Natural killer cell treated with Interleukin-12 subunit alpha and Interleukin-12 subunit beta and Interleukin-15 and Interleukin-18, amount 100 ng/mL, for 72 hours (primary cell): ENCODE measurements at regions not wholly inside any gene's neighbourhood (a gene's known extent, or its start where the extent isn't known, plus 50 kb on each side); places are given as distances from the start of the nearest gene placed in this dataset.
"Not testable (repeated sequence)": the region's sequence is repeated elsewhere in the genome, so short reads cannot be mapped to it uniquely, and the experiment has no call there.

Source experiments
- ATAC-seq, 2 donors: fragments of 150-1000 bp; cut with Tn5 transposase in 1 of 2; sonication (Bioruptor Pico), chemical (Tn5 transposase) in 1 of 2; 2 replicates each; pipeline ENCODE4 v1.10.0; 2021
- DNase-seq: peaks from one replicate; pipeline ENCODE4 v3.0.0; 2022; ENCODE audit warnings: low spot score
- H3K27ac Mint-ChIP-seq, 2 donors: 1 replicate in 1 of 2; 2 replicates in 1 of 2; pipeline ENCODE4 v1.8.0; 2022; ENCODE audit warnings: mixed read lengths in 2 of 2, mild to moderate bottlenecking in 1 of 2, moderate library complexity in 1 of 2
- H3K27me3 Mint-ChIP-seq, 2 donors: 1 replicate in 1 of 2; 2 replicates in 1 of 2; pipeline ENCODE4 v1.8.0; 2022; ENCODE audit warnings: mixed read lengths in 2 of 2
- H3K36me3 Mint-ChIP-seq: one replicate; pipeline ENCODE4 v1.8.0; 2022; ENCODE audit warnings: mixed read lengths
- H3K4me1 Mint-ChIP-seq, 2 donors: 1 replicate in 1 of 2; 2 replicates in 1 of 2; pipeline ENCODE4 v1.8.0; 2022; ENCODE audit warnings: low read depth in 2 of 2, mixed read lengths in 2 of 2, mild to moderate bottlenecking in 1 of 2
- H3K4me3 Mint-ChIP-seq: one replicate; pipeline ENCODE4 v1.8.0; 2022; ENCODE audit warnings: mixed read lengths
- H3K9me3 Mint-ChIP-seq: 2 replicates; pipeline ENCODE4 v1.8.0; 2022; ENCODE audit warnings: mixed read lengths

DNA sequence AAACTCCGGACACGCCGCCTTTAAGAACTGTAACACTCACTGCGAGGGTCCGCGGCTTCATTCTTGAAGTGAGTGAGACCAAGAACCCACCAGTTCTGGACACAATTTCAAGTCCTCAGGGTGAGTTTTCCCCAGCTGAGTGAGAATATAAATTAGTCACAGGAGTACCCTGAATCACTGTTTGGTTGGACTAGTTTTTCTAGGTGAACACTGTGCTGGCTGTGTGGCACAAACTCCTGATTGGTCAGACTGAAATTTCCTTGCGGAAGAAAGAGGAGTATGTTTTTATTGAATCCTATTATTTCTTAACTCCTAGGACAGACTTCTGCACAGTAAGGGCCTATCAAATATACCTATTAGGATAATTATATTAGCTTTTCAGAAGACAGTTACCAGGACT is 288.1 kb upstream of the UBE2E3 start:
- DNase-seq: no peak
- Mint-ChIP-seq H3K27ac (no peak overlapping the region), H3K9me3 (no peaks in the 10 kb centered on the region), H3K4me1 (no peaks in the 10 kb centered on the region), H3K4me3 (no peak overlapping the region), H3K36me3 (no peaks in the 10 kb centered on the region), H3K27me3 (peaks cover 0 to 13% of the 10 kb centered on the region in 2 donors)
- ATAC-seq: no peak

DNA sequence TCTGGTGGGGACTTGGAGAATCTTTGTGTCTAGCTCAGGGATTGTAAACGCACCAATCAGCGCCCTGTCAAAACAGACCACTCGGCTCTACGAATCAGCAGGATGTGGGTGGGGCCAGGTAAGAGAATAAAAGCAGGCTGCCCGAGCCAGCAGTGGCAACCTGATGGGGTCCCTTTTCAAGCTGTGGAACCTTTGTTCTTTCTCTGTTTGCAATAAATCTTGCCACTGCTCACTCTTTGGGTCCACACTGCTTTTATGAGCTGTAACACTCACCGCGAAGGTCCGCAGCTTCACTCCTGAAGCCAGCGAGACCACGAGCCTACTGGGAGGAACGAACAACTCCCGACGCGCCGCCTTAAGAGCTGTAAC is 288.6 kb upstream of the UBE2E3 start:
- DNase-seq, ATAC-seq, H3K9me3 Mint-ChIP-seq, H3K27ac Mint-ChIP-seq, H3K36me3 Mint-ChIP-seq, H3K4me3 Mint-ChIP-seq, H3K4me1 Mint-ChIP-seq: not testable (repeated sequence)
- H3K27me3 Mint-ChIP-seq: peaks cover 0 to 13% of the 10 kb centered on the region in 2 donors

DNA sequence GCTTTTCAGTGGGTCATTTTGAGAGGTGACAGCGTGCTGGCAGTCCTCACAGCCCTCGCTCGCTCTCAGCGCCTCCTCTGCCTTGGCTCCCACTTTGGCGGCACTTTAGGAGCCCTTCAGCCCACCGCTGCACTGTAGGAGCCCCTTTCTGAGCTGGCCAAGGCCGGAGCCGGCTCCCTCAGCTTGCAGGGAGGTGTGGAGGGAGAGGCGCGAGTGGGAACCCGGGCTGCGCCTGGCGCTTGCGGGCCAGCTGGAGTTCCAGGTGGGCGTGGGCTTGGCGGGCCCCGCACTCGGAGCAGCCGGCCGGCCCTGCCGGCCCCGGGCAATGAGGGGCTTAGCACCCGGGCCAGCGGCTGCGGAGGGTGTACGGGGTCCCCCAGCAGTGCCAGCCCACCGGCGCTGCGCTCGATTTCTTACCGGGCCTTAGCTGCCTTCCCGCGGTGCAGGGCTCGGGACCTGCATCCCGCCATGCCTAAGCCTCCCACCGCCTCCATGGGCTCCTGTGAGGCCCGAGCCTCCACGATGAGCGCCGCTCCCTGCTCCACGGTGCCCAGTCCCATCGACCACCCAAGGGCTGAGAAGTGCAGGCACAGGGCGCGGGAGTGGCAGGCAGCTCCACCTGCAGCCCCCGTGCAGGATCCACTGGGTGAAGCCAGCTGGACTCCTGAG is 289.1 kb upstream of the UBE2E3 start:
- H3K27ac Mint-ChIP-seq, H3K4me3 Mint-ChIP-seq, ATAC-seq, H3K36me3 Mint-ChIP-seq, H3K4me1 Mint-ChIP-seq, DNase-seq, H3K9me3 Mint-ChIP-seq: not testable (repeated sequence)
- peaks cover 0 to 13% of the 10 kb centered on the region in 2 donors for H3K27me3 Mint-ChIP-seq

DNA sequence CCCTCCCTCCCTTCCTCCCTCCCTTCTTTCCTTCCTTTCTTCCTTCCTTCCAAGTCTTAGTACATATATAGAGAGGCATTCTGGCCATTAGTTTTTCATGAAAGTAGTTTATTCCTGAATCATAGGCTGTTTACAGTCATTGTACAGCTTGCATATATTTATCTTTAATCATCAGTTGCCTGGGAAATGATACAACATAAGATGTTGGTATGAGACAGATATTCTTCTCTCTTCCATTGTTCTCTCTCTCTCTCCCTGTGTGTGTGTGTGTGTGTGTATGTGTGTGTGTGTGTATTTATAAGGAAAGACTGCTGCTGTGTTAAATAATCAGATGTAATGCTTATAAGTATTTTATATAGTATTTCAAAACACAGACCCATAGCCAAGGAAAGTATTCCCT is 289.8 kb upstream of the UBE2E3 start:
- no peaks in the 10 kb centered on the region for H3K9me3 Mint-ChIP-seq
- H3K36me3 Mint-ChIP-seq: no peaks in the 10 kb centered on the region
- H3K4me3 Mint-ChIP-seq: no peak overlapping the region

DNA sequence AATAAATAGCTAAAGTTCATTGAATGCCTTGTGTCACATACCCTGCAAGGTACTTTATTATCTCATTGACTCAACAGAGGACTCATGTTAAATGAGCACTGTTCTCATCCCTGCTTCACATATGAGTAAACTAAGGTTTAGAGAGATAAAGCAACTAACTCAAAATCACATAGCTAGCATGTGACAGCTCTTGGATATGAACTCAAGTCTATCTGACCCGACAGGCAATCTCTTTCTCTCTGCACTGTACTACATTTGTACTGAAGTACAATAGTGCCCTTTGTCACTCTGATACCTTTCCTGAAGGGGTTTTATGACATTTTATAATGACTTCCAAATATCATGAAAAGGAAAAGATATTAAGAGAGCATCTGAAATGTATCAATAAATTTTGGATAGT is 297.5 kb upstream of the UBE2E3 start:
- no peaks in the 10 kb centered on the region for H3K4me1 Mint-ChIP-seq
- no peak overlapping the region for H3K27ac Mint-ChIP-seq
- DNase-seq (no peak), ATAC-seq (no peak)
- H3K36me3 Mint-ChIP-seq: no peaks in the 10 kb centered on the region
- H3K27me3 Mint-ChIP-seq: peaks cover 5 to 28% of the 10 kb centered on the region in 2 donors
- H3K4me3 Mint-ChIP-seq: no peak overlapping the region
- no peaks in the 10 kb centered on the region for H3K9me3 Mint-ChIP-seq

More for the DNA sequence above, 289.8 kb upstream of the UBE2E3 start:
- ATAC-seq: no peak
- Mint-ChIP-seq H3K27ac (no peak overlapping the region), H3K4me1 (no peaks in the 10 kb centered on the region), H3K27me3 (peaks cover 0 to 13% of the 10 kb centered on the region in 2 donors)
- DNase-seq: no peak

DNA sequence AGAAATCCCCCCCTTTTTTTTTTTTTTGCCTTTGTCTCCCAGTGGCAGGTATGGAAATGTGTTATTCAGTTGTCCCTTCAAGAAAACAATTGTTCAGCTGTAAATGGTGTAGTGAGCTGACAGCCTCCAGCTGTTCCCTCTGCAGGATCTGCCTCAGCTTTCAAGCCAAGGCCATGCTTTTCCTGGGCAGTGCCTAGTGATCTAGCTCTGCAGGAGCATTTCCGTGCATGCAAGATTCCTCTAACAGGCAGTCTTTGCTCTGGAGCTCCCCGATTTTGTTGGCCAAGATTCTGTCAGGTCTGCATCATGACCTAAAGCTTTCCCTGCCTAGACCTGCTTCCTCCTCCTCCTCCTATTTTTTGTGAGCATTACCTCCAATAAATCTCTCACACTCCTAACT is 300.7 kb upstream of the UBE2E3 start:
- Mint-ChIP-seq H3K4me3 (no peak overlapping the region), H3K27me3 (peaks cover 6 to 29% of the 10 kb centered on the region in 2 donors), H3K9me3 (no peaks in the 10 kb centered on the region), H3K27ac (no peak overlapping the region), H3K36me3 (no peaks in the 10 kb centered on the region), H3K4me1 (no peaks in the 10 kb centered on the region)
- ATAC-seq (no peak), DNase-seq (no peak)

DNA sequence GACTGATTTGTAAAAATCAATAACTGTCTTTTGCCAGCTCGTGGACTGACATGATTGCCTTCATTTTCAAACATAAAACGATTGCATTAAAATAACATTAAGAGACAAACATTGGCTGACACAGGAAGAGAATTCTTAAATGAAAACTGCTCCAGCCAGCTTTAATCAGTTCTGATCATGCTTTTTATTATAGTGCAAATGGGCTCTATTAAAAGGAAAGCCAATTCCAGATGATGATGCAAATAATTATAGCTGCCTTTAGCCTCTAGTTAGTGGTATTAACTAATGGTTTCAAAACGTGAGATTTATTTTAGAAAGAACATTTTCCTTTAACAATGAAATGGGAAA is 301.8 kb upstream of the UBE2E3 start:
- Mint-ChIP-seq H3K4me1 (no peaks in the 10 kb centered on the region), H3K27me3 (peaks cover 9 to 37% of the 10 kb centered on the region in 2 donors), H3K9me3 (no peaks in the 10 kb centered on the region), H3K4me3 (no peak overlapping the region), H3K27ac (no peak overlapping the region), H3K36me3 (no peaks in the 10 kb centered on the region)
- ATAC-seq (no peak), DNase-seq (no peak)

DNA sequence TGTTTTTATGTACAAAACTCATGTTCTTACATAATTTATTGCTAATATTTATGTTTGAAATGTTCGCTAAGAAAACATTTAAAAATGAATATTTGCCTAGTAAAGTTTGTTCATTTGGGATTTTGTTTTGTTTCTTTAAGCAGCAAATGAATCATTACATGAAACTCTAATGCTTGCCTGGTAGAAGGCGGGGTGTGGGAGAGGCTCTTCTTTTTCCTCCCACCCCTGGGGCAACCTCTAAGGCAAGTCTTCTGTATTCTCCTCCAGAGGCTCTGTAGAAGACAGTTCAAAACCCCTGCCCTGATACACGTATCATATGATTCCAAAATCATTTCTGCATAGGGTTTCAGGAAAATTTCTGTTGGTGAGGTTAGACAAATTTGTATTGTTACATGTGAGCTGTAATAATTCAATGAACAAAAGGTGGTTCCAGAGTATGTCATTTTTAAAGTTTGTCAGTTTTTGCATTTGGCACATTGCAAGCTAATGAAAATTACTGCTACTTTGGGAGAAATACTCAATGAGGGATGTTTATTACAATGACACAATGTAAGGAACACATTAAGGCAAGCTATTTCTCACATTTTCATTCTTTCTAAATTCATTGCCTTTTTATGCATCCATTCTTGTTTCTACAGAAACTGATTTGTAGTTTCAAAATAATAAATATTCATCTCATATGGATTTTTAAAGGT is 302.3 kb upstream of the UBE2E3 start:
- no peaks in the 10 kb centered on the region for H3K9me3 Mint-ChIP-seq
- DNase-seq: no peak
- no peak overlapping the region for H3K27ac Mint-ChIP-seq
- no peak for ATAC-seq
- no peaks in the 10 kb centered on the region for H3K4me1 Mint-ChIP-seq
- peaks cover 9 to 37% of the 10 kb centered on the region in 2 donors for H3K27me3 Mint-ChIP-seq
- H3K4me3 Mint-ChIP-seq: no peak overlapping the region
- H3K36me3 Mint-ChIP-seq: no peaks in the 10 kb centered on the region

DNA sequence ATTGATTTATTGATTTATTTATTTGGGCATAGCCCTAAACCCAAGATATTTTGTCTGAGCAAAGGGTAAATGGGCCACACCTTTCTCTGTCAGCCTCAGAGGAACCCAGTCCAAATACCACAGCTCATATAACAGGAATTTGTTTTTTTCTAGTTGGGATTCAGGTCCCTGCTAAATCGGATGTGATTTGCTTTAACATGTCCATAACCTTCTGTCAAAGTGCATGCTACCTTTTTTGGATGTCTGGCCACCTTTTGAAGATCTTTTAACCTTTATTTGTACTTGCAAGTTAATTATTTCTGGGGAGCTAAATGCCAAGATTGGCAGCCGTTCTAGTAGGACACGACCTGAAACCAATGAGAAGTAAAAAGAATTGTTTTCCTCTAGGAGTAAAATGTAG is 303.2 kb upstream of the UBE2E3 start:
- Mint-ChIP-seq H3K36me3 (no peaks in the 10 kb centered on the region), H3K4me3 (no peak overlapping the region), H3K9me3 (no peaks in the 10 kb centered on the region), H3K27me3 (peaks cover 9 to 40% of the 10 kb centered on the region in 2 donors), H3K27ac (no peak overlapping the region), H3K4me1 (no peaks in the 10 kb centered on the region)
- DNase-seq (no peak), ATAC-seq (no peak)

DNA sequence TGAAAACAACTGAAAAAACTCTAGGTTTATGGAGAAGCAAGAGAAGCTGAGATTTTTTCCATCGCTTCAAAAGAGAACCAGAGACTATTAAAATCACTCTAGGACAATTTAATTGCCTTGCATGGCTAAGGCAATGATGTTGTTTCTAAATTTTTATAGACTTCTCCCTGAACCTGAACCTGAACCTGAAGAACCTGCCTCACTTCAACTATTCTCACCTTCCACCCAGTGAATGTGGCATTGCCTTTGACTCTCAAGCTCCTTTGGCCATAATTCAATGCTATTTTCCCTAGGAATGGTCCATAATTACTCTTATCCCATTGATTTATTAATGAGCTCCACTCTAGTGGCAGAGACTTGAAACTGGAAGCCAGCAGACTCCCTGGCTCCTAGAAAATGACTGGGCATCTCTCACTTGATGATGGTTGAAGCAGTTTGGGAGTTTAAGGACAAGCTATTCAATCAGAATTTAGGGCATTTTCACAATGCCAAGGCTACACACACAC is 303.8 kb upstream of the UBE2E3 start:
- Mint-ChIP-seq H3K9me3 (no peaks in the 10 kb centered on the region), H3K4me3 (no peak overlapping the region), H3K4me1 (no peaks in the 10 kb centered on the region), H3K36me3 (no peaks in the 10 kb centered on the region), H3K27me3 (peaks cover 7 to 40% of the 10 kb centered on the region in 2 donors), H3K27ac (no peak overlapping the region)
- DNase-seq (no peak), ATAC-seq (no peak)

DNA sequence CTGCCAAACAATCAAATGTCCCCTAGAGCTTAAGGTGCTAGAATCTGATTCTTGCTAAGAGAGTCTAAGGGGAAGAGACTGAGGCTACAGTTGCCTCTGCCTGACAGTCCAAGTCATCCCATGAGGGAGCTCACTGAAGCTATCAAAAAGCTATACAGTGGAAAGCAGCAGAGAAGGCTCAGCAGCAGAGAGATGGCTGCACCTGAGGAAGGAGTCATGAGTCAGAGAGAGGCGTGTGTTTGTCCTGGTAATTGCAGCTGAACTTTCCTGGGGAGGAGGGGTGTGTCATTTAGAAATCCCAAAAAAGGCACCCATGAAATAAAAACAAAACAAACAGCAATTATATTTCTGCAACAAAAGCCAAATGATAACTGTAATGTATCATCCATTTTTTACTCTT is 305.2 kb upstream of the UBE2E3 start:
- no peak for DNase-seq
- Mint-ChIP-seq H3K4me1 (no peaks in the 10 kb centered on the region), H3K36me3 (no peaks in the 10 kb centered on the region), H3K27me3 (peaks cover 7 to 38% of the 10 kb centered on the region in 2 donors), H3K4me3 (no peak overlapping the region), H3K27ac (no peak overlapping the region), H3K9me3 (no peaks in the 10 kb centered on the region)
- ATAC-seq: no peak

DNA sequence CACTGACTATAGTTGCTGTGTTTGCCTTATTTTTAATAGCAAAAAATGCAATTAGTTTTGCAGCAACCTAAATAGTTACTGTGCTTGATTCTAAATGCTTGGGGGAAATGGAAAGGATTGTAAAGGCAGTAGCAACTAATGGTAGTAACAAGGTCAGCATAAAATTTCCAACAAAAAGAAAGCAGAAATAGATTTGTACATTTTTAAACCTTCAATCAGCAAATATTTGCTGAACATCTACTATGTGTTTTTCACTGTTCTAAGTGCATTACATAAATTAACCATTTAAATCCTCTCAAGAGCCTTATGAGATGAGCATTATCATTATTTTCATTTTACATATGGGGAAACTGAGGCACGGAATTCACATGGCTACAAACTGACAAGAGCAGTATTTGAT is 308.0 kb upstream of the UBE2E3 start:
- Mint-ChIP-seq H3K9me3 (no peaks in the 10 kb centered on the region), H3K4me1 (no peaks in the 10 kb centered on the region), H3K27ac (no peak overlapping the region), H3K4me3 (no peak overlapping the region), H3K27me3 (peaks cover 4 to 26% of the 10 kb centered on the region in 2 donors), H3K36me3 (no peaks in the 10 kb centered on the region)
- DNase-seq: no peak
- no peak for ATAC-seq

DNA sequence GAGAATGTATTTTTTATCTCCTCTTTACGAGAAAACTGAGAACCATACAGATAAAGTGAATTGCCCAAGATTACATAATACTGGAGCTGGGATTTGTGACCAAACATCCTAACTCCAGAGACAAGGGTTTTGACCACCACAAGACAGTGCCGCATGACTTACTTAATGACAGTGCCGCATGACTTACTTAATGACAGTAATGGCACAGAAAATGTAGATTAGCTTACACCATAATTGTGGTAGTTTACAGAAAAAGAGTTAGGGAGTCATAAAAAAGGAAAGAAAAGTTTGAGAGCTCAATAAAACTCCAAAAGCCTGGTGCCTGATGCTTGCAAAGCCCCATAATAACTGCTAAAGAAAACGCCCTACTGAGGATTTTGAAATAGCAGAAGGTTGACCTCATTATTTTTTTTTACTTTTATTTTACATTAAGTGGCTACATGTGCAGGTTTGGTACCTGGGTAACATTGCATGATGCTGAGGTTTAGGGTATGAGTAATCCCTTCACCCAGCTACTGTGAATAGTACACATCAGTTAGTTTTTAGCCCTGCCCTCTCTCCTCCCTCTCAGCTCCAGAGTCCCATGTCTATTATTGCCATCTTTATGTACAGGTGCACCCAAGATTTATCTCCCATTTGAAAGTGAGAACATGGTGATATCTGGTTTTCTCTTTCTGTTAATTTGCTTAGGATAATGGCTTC is 310.0 kb upstream of the UBE2E3 start:
- peaks cover 4 to 37% of the 10 kb centered on the region in 2 donors for H3K27me3 Mint-ChIP-seq
- H3K9me3 Mint-ChIP-seq: peaks cover 2% of the 10 kb centered on the region
- ATAC-seq (no peak), DNase-seq (no peak)
- no peaks in the 10 kb centered on the region for H3K36me3 Mint-ChIP-seq
- H3K4me1 Mint-ChIP-seq: no peaks in the 10 kb centered on the region
- H3K4me3 Mint-ChIP-seq: no peak overlapping the region
- H3K27ac Mint-ChIP-seq: no peak overlapping the region

DNA sequence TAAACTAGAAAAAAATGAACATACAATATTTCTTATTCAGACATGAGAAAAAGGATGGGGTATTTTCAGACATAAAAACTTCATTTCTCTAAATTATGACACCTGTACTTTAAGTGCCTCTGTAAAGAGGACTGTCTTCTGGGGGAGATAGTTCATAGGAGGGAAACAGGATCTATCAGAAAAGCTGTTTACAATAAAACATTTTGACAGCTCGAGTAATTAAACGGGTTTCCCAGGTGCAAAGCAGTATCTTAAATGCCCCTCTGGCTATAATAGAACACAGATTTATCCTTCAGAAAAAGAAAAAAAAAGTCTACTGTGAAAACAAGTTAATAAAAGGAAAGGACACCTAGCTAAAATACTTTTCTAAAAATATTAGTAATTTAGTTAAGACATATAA is 311.4 kb upstream of the UBE2E3 start:
- Mint-ChIP-seq H3K36me3 (no peaks in the 10 kb centered on the region), H3K27me3 (peaks cover 6 to 34% of the 10 kb centered on the region in 2 donors), H3K27ac (no peak overlapping the region), H3K9me3 (peaks cover 2% of the 10 kb centered on the region), H3K4me1 (no peaks in the 10 kb centered on the region), H3K4me3 (no peak overlapping the region)
- DNase-seq (no peak), ATAC-seq (no peak)
